SU-DHL-6 (cell line): ENCODE measurements at regions not wholly inside any gene's neighbourhood (a gene's known extent, or its start where the extent isn't known, plus 50 kb on each side); places are given as distances from the start of the nearest gene placed in this dataset.

Experiments used
- H2AFZ ChIP-seq: fragments of 200-600 bp; sonication (generic); 2 replicates; pipeline ENCODE4 v1.6.1; 2014; ENCODE audit warnings: low read depth, mild to moderate bottlenecking, moderate library complexity, mixed read lengths, antibody characterized with exemption, low read length; ENCODE audit not compliant: severe bottlenecking
- H3F3A ChIP-seq: fragments of 200-600 bp; shearing (Covaris generic); 2 replicates; pipeline ENCODE4 v1.6.0; 2016; ENCODE audit warnings: antibody characterized with exemption, mild to moderate bottlenecking; ENCODE audit not compliant: insufficient read depth
- H3K27ac ChIP-seq: fragments of 200-600 bp; sonication (generic); 2 replicates; pipeline ENCODE4 v1.5.1; 2016; ENCODE audit warnings: low read depth, mild to moderate bottlenecking, low read length, moderate library complexity, mixed read lengths
- H3K27me3 ChIP-seq: fragments of 200-600 bp; sonication (generic), shearing (Covaris generic); 2 replicates; pipeline ENCODE4 v1.6.0; 2014; ENCODE audit warnings: mild to moderate bottlenecking, low read length
- H3K36me3 ChIP-seq: fragments of 200-600 bp; sonication (generic); 2 replicates; pipeline ENCODE4 v1.6.1; 2014; ENCODE audit warnings: mild to moderate bottlenecking, low read length, mixed read lengths
- H3K4me2 ChIP-seq: fragments of 300-600, 200-600 bp; shearing (Covaris generic), sonication (generic); 2 replicates; pipeline ENCODE4 v1.6.0; 2014; ENCODE audit warnings: low read length, low read depth, mild to moderate bottlenecking; ENCODE audit not compliant: poor library complexity, severe bottlenecking
- H3K4me3 ChIP-seq: fragments of 200-600 bp; sonication (generic); 2 replicates; pipeline ENCODE4 v1.5.1; 2014; ENCODE audit warnings: antibody characterized with exemption, low read length, mild to moderate bottlenecking, mixed read lengths; ENCODE audit not compliant: insufficient read depth, poor library complexity, severe bottlenecking
- H3K79me2 ChIP-seq: fragments of 200-600 bp; sonication (generic); 2 replicates; pipeline ENCODE4 v1.6.1; 2014; ENCODE audit warnings: mild to moderate bottlenecking, low read length, moderate library complexity; ENCODE audit not compliant: insufficient read depth
- H3K9ac ChIP-seq: fragments of 200-600 bp; sonication (generic); 2 replicates; pipeline ENCODE4 v1.7.0; 2014; ENCODE audit warnings: mild to moderate bottlenecking, low read length
- H3K9me2 ChIP-seq: fragments of 200-600 bp; sonication (generic); replicated peaks from 2 replicates; pipeline ENCODE4 v1.6.1; 2014; ENCODE audit warnings: low read length; ENCODE audit not compliant: insufficient read depth
- H3K9me3 ChIP-seq: fragments of 200-600 bp; sonication (generic); 2 replicates; pipeline ENCODE4 v1.6.1; 2014; ENCODE audit warnings: low read length, mixed read lengths; ENCODE audit not compliant: insufficient read depth
- H4K20me1 ChIP-seq: fragments of 200-600 bp; sonication (generic); 2 replicates; pipeline ENCODE4 v1.6.1; 2014; ENCODE audit warnings: low read depth, mild to moderate bottlenecking, antibody characterized with exemption, low read length, moderate library complexity, mixed read lengths
- CTCF ChIP-seq: fragments of 200-600 bp; sonication (generic); IDR thresholded peaks from one replicate; pipeline ENCODE4 v1.5.1; 2017; ENCODE audit warnings: antibody characterized with exemption, mild to moderate bottlenecking, low read length, moderate library complexity; ENCODE audit not compliant: insufficient read depth, poor library complexity, severe bottlenecking
- EZH2phosphoT487 ChIP-seq: fragments of 200-600 bp; sonication (generic), shearing (Covaris generic); conservative IDR thresholded peaks from 2 replicates; pipeline ENCODE4 v1.6.1; 2018; ENCODE audit warnings: mild to moderate bottlenecking, antibody characterized with exemption, low read length, moderate library complexity, mixed read lengths

- Histone ChIP-seq H3K36me3 (no peaks in the 10 kb centered on the region), H3K4me2 (no peak overlapping the region), H3K27me3 (no peaks in the 10 kb centered on the region), H3K79me2 (no peaks in the 10 kb centered on the region), H3K9ac (no peak overlapping the region), H2AFZ (no peak overlapping the region), H3K27ac (no peak overlapping the region), H3F3A (no peaks in the 10 kb centered on the region), H4K20me1 (no peaks in the 10 kb centered on the region), H3K4me3 (no peak overlapping the region), H3K9me2 (no peaks in the 10 kb centered on the region), H3K9me3 (no peaks in the 10 kb centered on the region)
- TF ChIP-seq CTCF (no peak), EZH2phosphoT487 (no peak)
Observed at GRCh38 chr10:128642023-128642422, 515.8 kb upstream of the MKI67 start.

- H3K9me3 ChIP-seq, result no peaks in the 10 kb centered on the region
- H3K4me2 ChIP-seq, result no peak overlapping the region
- H3K4me3 ChIP-seq, result no peak overlapping the region
- no peaks in the 10 kb centered on the region for H3K9me2 ChIP-seq
- no peak overlapping the region for H3K9ac ChIP-seq
- H3K36me3 ChIP-seq, result no peaks in the 10 kb centered on the region
- H3F3A ChIP-seq, result no peaks in the 10 kb centered on the region
- no peak overlapping the region for H3K27ac ChIP-seq
- no peaks in the 10 kb centered on the region for H4K20me1 ChIP-seq
- no peaks in the 10 kb centered on the region for H3K27me3 ChIP-seq
- H3K79me2 ChIP-seq, result no peaks in the 10 kb centered on the region
- no peak overlapping the region for H2AFZ ChIP-seq
- no peak for TF ChIP-seq CTCF
- no peak for TF ChIP-seq EZH2phosphoT487
Observed at GRCh38 chr10:128642502-128642901, 516.3 kb upstream of the MKI67 start.

GRCh38 chr10:128643658-128644057, 517.4 kb upstream of the MKI67 start:
- Histone ChIP-seq H3K79me2 (no peaks in the 10 kb centered on the region), H3K36me3 (no peaks in the 10 kb centered on the region), H3F3A (no peaks in the 10 kb centered on the region), H2AFZ (no peak overlapping the region), H3K27ac (no peak overlapping the region), H3K4me3 (no peak overlapping the region), H3K9me3 (no peaks in the 10 kb centered on the region), H4K20me1 (no peaks in the 10 kb centered on the region), H3K27me3 (no peaks in the 10 kb centered on the region), H3K4me2 (no peak overlapping the region), H3K9ac (no peak overlapping the region), H3K9me2 (no peaks in the 10 kb centered on the region)
- TF ChIP-seq EZH2phosphoT487, result no peak
- TF ChIP-seq CTCF, result no peak
